ENCODE measurements at regions not wholly inside any gene's neighbourhood (a gene's known extent, or its start where the extent isn't known, plus 50 kb on each side); places are given as distances from the start of the nearest gene placed in this dataset.

GRCh38 chr12:77577791-77578190, 252.9 kb upstream of the NAV3 start:
- TF ChIP-seq CTCF (IDR thresholded peaks at IDR 0.05; ENCODE audit: borderline replicate concordance, extremely low read depth, low read length, poor library complexity, severe bottlenecking): no peak
- no peak for TF ChIP-seq EZH2 (IDR thresholded peaks at IDR 0.05; ENCODE audit: borderline replicate concordance, low read depth, low read length, severe bottlenecking)
